ENCODE measurements at regions not wholly inside any gene's neighbourhood (a gene's known extent, or its start where the extent isn't known, plus 50 kb on each side); places are given as distances from the start of the nearest gene placed in this dataset.

- TF ChIP-seq, protein P1, sequence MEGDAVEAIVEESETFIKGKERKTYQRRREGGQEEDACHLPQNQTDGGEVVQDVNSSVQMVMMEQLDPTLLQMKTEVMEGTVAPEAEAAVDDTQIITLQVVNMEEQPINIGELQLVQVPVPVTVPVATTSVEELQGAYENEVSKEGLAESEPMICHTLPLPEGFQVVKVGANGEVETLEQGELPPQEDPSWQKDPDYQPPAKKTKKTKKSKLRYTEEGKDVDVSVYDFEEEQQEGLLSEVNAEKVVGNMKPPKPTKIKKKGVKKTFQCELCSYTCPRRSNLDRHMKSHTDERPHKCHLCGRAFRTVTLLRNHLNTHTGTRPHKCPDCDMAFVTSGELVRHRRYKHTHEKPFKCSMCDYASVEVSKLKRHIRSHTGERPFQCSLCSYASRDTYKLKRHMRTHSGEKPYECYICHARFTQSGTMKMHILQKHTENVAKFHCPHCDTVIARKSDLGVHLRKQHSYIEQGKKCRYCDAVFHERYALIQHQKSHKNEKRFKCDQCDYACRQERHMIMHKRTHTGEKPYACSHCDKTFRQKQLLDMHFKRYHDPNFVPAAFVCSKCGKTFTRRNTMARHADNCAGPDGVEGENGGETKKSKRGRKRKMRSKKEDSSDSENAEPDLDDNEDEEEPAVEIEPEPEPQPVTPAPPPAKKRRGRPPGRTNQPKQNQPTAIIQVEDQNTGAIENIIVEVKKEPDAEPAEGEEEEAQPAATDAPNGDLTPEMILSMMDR (IDR thresholded peaks at IDR 0.05): no peak
- no peak for TF ChIP-seq POLR2A (IDR thresholded peaks at IDR 0.05)
Observed at GRCh38 chr5:175766963-175767362, 104.4 kb upstream of the CPLX2 start.

Measured in right lobe of liver (tissue), 4 donors.